K562 (cell line): ENCODE measurements at regions not wholly inside any gene's neighbourhood (a gene's known extent, or its start where the extent isn't known, plus 50 kb on each side); places are given as distances from the start of the nearest gene placed in this dataset.
"Not testable (repeated sequence)": the region's sequence is repeated elsewhere in the genome, so short reads cannot be mapped to it uniquely, and the experiment has no call there.

ENCODE experiments used
- ATAC-seq: fragments of 200-7000 bp; cut with Tn5 transposase; 3 replicates; pipeline ENCODE4 v1.9.1; 2020; ENCODE audit warnings: moderate library complexity
- BruUV-seq: library from RNA; stranded (reverse); fragments of 400-500 nt; replicated peaks from 2 replicates; lab custom pipeline; 2021; lab: Mats Ljungman, UMichigan
- CTCF ChIA-PET: fragments of 300-600 bp; formaldehyde crosslinking; extraction: SDS; loops from one replicate; lab custom pipeline; 2021; ENCODE audit warnings: low intra/inter-chr PET ratio; lab: Yijun Ruan, JAX
- POLR2A ChIA-PET: fragments of 300-600, 350-650 bp; sonication (Branson Sonifier 250); formaldehyde crosslinking; extraction: SDS; loops from one replicate; lab custom pipeline; 2021; ENCODE audit warnings: antibody characterized with exemption, inconsistent platforms; lab: Yijun Ruan, JAX
- DNase-seq, 4 experiments: peaks; one replicate each; pipeline versions ENCODE4 v3.0.0 to v3.0.0-alpha.2; 2011 to 2018; ENCODE audit warnings: low spot score in 3 of 4, mixed read lengths in 3 of 4; ENCODE audit errors: extremely low read depth in 1 of 4
- FAIRE-seq: peaks from 2 replicates; lab custom pipeline; 2011; peaks lifted over from hg19 to GRCh38; lab: Jason Lieb, UNC
- H2AFZ ChIP-seq: 2 replicates; pipeline ENCODE4 v1.6.0; 2011; ENCODE audit warnings: low read depth, low read length, control low read depth, inconsistent platforms
- H3K27ac ChIP-seq: fragments of 200-600 bp; 3 replicates; pipeline ENCODE4 v1.8.0; 2011; ENCODE audit warnings: low read depth, mild to moderate bottlenecking, control low read depth, inconsistent platforms, low read length, moderate library complexity, mixed read lengths; ENCODE audit errors: extremely low read depth
- H3K27me3 ChIP-seq, 2 experiments: fragments of 300-600 bp in 1 of 2; 2 replicates in 1 of 2; 3 replicates in 1 of 2; pipeline versions ENCODE4 v1.6.0 to v1.8.0; 2011; ENCODE audit warnings: inconsistent platforms in 2 of 2, low read length in 2 of 2, mild to moderate bottlenecking in 1 of 2, mixed read lengths in 1 of 2, moderate library complexity in 1 of 2; ENCODE audit not compliant: control insufficient read depth in 2 of 2, insufficient read depth in 2 of 2
- H3K36me3 ChIP-seq: fragments of 300-600 bp; 3 replicates; pipeline ENCODE4 v1.8.0; 2011; ENCODE audit warnings: mild to moderate bottlenecking, low read length, inconsistent platforms; ENCODE audit not compliant: control insufficient read depth, insufficient read depth
- H3K4me1 ChIP-seq, 2 experiments: fragments of 200-600 bp in 1 of 2; replicated peaks in 1 of 2; 2 replicates in 1 of 2; 3 replicates in 1 of 2; pipeline versions ENCODE4 v1.5.1 to v1.8.0; 2011; ENCODE audit warnings: inconsistent platforms in 2 of 2, low read length in 2 of 2, mild to moderate bottlenecking in 1 of 2, mixed read lengths in 1 of 2, moderate library complexity in 1 of 2; ENCODE audit not compliant: control insufficient read depth in 2 of 2, insufficient read depth in 2 of 2
- H3K4me2 ChIP-seq: 2 replicates; pipeline ENCODE4 v1.6.1; 2011; ENCODE audit warnings: low read length, control low read depth, inconsistent platforms, mixed read lengths; ENCODE audit not compliant: insufficient read depth
- H3K4me3 ChIP-seq: fragments of 200-600 bp; sonication (generic), shearing (Covaris generic); 2 replicates; pipeline ENCODE4 v1.5.1; 2016; ENCODE audit warnings: control low read depth, inconsistent platforms
- H3K79me2 ChIP-seq: fragments of 200-600 bp; 3 replicates; pipeline ENCODE4 v1.8.0; 2011; ENCODE audit warnings: low read length, inconsistent platforms; ENCODE audit not compliant: control insufficient read depth, insufficient read depth
- H3K9ac ChIP-seq, 2 experiments: 2 replicates each; pipeline versions ENCODE4 v1.6.0 to v1.6.1; 2011; ENCODE audit warnings: low read depth in 2 of 2, low read length in 2 of 2, control low read depth in 1 of 2, inconsistent platforms in 1 of 2, mild to moderate bottlenecking in 1 of 2, mixed read lengths in 1 of 2; ENCODE audit not compliant: insufficient read depth in 1 of 2
- H3K9me1 ChIP-seq: one replicate; pipeline ENCODE4 v1.6.0; 2011; ENCODE audit warnings: inconsistent platforms, mild to moderate bottlenecking, low read length, moderate library complexity; ENCODE audit not compliant: control insufficient read depth, insufficient read depth
- H3K9me3 ChIP-seq: replicated peaks from 2 replicates; pipeline ENCODE4 v1.5.1; 2011; ENCODE audit warnings: low read depth, low read length, inconsistent platforms; ENCODE audit not compliant: control insufficient read depth, insufficient read depth
- H4K20me1 ChIP-seq: replicated peaks from 2 replicates; pipeline ENCODE4 v1.6.1; 2011; ENCODE audit warnings: low read length, inconsistent platforms, mixed read lengths; ENCODE audit not compliant: control insufficient read depth, insufficient read depth
- SNIP1 ChIP-seq: fragments of 450-650 bp; IDR thresholded peaks from 2 replicates; pipeline ENCODE4 v1.7.1; 2017; ENCODE audit warnings: low read depth, mild to moderate bottlenecking
- whole genome bisulfite sequencing: fragments of 100-300 bp; shearing (Covaris generic); methylation state at CpG from one replicate; pipeline ENCODE4 v1.1.6; 2016; ENCODE audit warnings: low coverage, mixed read lengths; ENCODE audit not compliant: insufficient coverage; ENCODE audit errors: missing lambda C conversion rate; 5-methylcytosine and 5-hydroxymethylcytosine counted together
- in situ Hi-C: fragments of 300-500 bp; cut with MboI; formaldehyde crosslinking; loops from 4 replicates; pipeline ENCODE4 v1.15.0; 2018; ENCODE audit warnings: inconsistent platforms, mixed read lengths
- intact Hi-C: fragments of 100-400 bp; cut with micrococcal nuclease; formaldehyde crosslinking; loops from 2 replicates; pipeline ENCODE4 v1.14.2; 2022

DNA sequence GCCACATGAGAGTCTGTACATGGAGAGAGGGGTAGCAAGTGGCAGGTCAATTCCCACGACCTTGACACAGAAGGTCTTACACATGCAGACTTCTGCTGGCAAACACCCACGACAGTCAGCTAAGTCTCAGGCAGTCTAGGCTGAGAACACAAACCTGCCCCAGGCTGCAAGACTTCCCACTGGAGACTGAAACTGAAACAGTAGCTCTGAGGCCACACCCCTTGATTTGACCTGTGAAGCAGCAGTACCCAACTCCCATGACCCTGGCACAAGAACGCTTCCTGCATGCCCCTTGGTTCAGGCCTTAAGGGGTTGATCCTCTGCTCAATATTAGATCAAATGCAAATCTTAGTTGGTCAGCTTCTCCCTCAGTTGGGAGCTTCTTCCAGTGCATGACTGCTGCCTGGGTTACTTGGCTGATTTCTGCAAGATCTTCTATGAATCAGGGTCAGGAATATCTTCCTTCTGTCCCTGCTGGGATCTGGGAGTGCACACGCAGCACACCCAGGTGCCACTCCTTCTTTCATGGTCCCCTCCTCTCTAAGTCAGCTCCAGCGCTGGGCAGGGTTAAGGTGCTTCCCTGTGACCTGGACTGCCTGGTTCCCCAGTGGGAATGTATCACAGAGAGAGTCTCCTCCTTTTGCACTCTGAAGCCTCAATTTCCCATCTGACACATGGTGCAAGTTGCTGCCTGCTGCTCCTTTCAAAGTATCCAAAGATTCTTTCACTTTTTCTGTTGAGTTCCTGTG, 403.9 kb upstream of the NPAP1 start:
- H3K4me3 ChIP-seq, H3K9me1 ChIP-seq, DNase-seq, H4K20me1 ChIP-seq, CTCF ChIA-PET, H3K36me3 ChIP-seq, intact Hi-C loops, H3K79me2 ChIP-seq, POLR2A ChIA-PET, ATAC-seq, BruUV-seq, in situ Hi-C loops, H3K27ac ChIP-seq, H3K9me3 ChIP-seq, H3K4me1 ChIP-seq, H3K9ac ChIP-seq, H3K4me2 ChIP-seq, H3K27me3 ChIP-seq, H2AFZ ChIP-seq, FAIRE-seq: not testable (repeated sequence)
- 0% methylated on average over 3 of the region's 5 CpGs for WGBS

DNA sequence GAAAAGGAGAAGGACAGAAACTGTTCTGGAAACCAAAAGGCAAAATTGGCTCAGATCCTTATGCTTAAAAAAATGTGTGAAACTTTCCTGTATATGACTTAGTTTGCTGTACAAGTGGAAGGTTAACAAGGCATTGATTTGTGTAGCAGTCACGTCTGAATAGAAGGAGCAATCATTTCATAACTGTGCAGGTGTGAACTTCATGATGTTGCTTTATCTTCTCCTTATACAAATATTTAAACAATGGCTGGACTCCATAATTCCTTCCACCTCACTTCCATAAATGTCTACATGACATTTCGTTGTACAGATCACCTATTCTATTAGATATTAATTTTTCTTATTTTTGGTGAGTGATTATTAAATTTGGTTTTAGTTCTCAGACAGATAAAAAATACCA, 382.7 kb upstream of the NPAP1 start:
- no peaks in the 10 kb centered on the region for H3K4me1 ChIP-seq
- H3K4me2 ChIP-seq: no peak overlapping the region
- H3K27ac ChIP-seq: no peak overlapping the region
- no peak overlapping the region for H3K4me3 ChIP-seq
- no peaks in the 10 kb centered on the region for H3K9me1 ChIP-seq
- no peaks in the 10 kb centered on the region for H3K27me3 ChIP-seq
- BruUV-seq: no TSS peak
- no peak for DNase-seq
- FAIRE-seq: no peak
- no peaks in the 10 kb centered on the region for H3K9me3 ChIP-seq
- ATAC-seq: no peak
- CTCF ChIA-PET: no interaction called here
- no peak overlapping the region for H2AFZ ChIP-seq
- no peak for TF ChIP-seq SNIP1
- H4K20me1 ChIP-seq: no peaks in the 10 kb centered on the region
- 0% methylated on average over 2 of the region's 2 CpGs for WGBS
- no peak overlapping the region for H3K9ac ChIP-seq
- intact Hi-C loops: no loop called here
- in situ Hi-C loops: no loop called here
- no peaks in the 10 kb centered on the region for H3K79me2 ChIP-seq
- POLR2A ChIA-PET: no interaction called here
- no peaks in the 10 kb centered on the region for H3K36me3 ChIP-seq

DNA sequence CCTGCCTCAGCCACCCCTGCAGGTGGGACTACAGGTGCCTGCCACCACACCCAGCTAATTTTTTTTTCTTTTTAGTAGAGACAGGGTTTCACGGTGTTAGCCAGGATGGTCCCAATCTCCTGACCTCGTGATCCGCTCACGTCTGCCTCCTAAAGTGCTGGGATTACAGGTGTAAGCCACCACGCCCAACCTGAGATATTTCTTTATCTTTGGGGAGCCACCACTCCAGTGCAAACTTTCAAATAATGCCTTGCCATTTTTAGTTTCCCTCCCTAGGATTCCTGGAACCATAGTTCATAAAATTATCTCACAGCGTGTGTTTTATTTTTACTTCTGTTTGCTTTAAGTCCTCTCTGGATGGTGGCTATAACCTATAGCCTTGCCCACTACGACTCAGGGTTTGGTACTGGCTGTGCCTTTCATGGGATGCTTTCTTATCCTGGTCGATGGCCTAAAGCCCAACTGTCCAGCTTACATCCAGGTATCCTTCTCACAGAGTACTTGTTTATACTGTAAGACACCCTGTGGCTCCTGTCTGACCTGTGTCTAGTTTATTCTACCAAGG, 374.7 kb upstream of the NPAP1 start:
- H3K27ac ChIP-seq, H3K36me3 ChIP-seq, in situ Hi-C loops, POLR2A ChIA-PET, H3K27me3 ChIP-seq, H2AFZ ChIP-seq, intact Hi-C loops, FAIRE-seq, H3K4me2 ChIP-seq, H3K79me2 ChIP-seq, H3K4me3 ChIP-seq, H3K9me3 ChIP-seq, ATAC-seq, H4K20me1 ChIP-seq, H3K4me1 ChIP-seq, DNase-seq, CTCF ChIA-PET, BruUV-seq, H3K9me1 ChIP-seq, H3K9ac ChIP-seq: not testable (repeated sequence)
- 1% methylated on average over 8 of the region's 8 CpGs for WGBS
